ENCODE measurements at regions not wholly inside any gene's neighbourhood (a gene's known extent, or its start where the extent isn't known, plus 50 kb on each side); places are given as distances from the start of the nearest gene placed in this dataset.

- no peak for DNase-seq
- Histone ChIP-seq H3K4me1 (ENCODE audit: control insufficient read depth, insufficient read depth, low read length, poor library complexity, severe bottlenecking) (no peaks in the 10 kb centered on the region), H3K4me3 (ENCODE audit: insufficient read depth, low read depth, low read length, poor library complexity, severe bottlenecking) (no peak overlapping the region), H3K27me3 (replicated peaks; ENCODE audit: control insufficient read depth, insufficient read depth, low read length, poor library complexity, severe bottlenecking) (no peaks in the 10 kb centered on the region), H3K9me3 (ENCODE audit: control insufficient read depth, low read length) (no peaks in the 10 kb centered on the region), H3K27ac (ENCODE audit: insufficient read depth, low read length, poor library complexity, severe bottlenecking) (no peak overlapping the region), H3K36me3 (ENCODE audit: control insufficient read depth, insufficient read depth, low read length) (no peaks in the 10 kb centered on the region)
These were observed 261.0 kb downstream of the BRD1 start for GRCh38 chr22:49566693-49567092.

- Histone ChIP-seq H3K27me3 (replicated peaks; ENCODE audit: control insufficient read depth, insufficient read depth, low read length, poor library complexity, severe bottlenecking) (no peaks in the 10 kb centered on the region), H3K36me3 (ENCODE audit: control insufficient read depth, insufficient read depth, low read length) (no peaks in the 10 kb centered on the region), H3K4me3 (ENCODE audit: insufficient read depth, low read depth, low read length, poor library complexity, severe bottlenecking) (no peak overlapping the region), H3K9me3 (ENCODE audit: control insufficient read depth, low read length) (no peaks in the 10 kb centered on the region), H3K27ac (ENCODE audit: insufficient read depth, low read length, poor library complexity, severe bottlenecking) (no peak overlapping the region), H3K4me1 (ENCODE audit: control insufficient read depth, insufficient read depth, low read length, poor library complexity, severe bottlenecking) (no peaks in the 10 kb centered on the region)
- no peak for DNase-seq
These were observed 261.5 kb downstream of the BRD1 start for GRCh38 chr22:49566141-49566541.

- H3K27ac ChIP-seq (ENCODE audit: insufficient read depth, low read length, poor library complexity, severe bottlenecking), result no peak overlapping the region
- no peaks in the 10 kb centered on the region for H3K36me3 ChIP-seq (ENCODE audit: control insufficient read depth, insufficient read depth, low read length)
- no peaks in the 10 kb centered on the region for H3K27me3 ChIP-seq (replicated peaks; ENCODE audit: control insufficient read depth, insufficient read depth, low read length, poor library complexity, severe bottlenecking)
- H3K9me3 ChIP-seq (ENCODE audit: control insufficient read depth, low read length), result no peaks in the 10 kb centered on the region
- H3K4me3 ChIP-seq (ENCODE audit: insufficient read depth, low read depth, low read length, poor library complexity, severe bottlenecking), result no peak overlapping the region
- DNase-seq, result no peak
- H3K4me1 ChIP-seq (ENCODE audit: control insufficient read depth, insufficient read depth, low read length, poor library complexity, severe bottlenecking), result no peaks in the 10 kb centered on the region
These were observed 262.2 kb downstream of the BRD1 start for GRCh38 chr22:49565516-49565855.

GRCh38 chr22:49564666-49565515, 262.8 kb downstream of the BRD1 start:
- Histone ChIP-seq H3K4me3 (ENCODE audit: insufficient read depth, low read depth, low read length, poor library complexity, severe bottlenecking) (no peak overlapping the region), H3K4me1 (ENCODE audit: control insufficient read depth, insufficient read depth, low read length, poor library complexity, severe bottlenecking) (no peaks in the 10 kb centered on the region), H3K27me3 (replicated peaks; ENCODE audit: control insufficient read depth, insufficient read depth, low read length, poor library complexity, severe bottlenecking) (no peaks in the 10 kb centered on the region), H3K27ac (ENCODE audit: insufficient read depth, low read length, poor library complexity, severe bottlenecking) (no peak overlapping the region), H3K9me3 (ENCODE audit: control insufficient read depth, low read length) (no peaks in the 10 kb centered on the region), H3K36me3 (ENCODE audit: control insufficient read depth, insufficient read depth, low read length) (no peaks in the 10 kb centered on the region)
- DNase-seq, result no peak

- H3K4me3 ChIP-seq (ENCODE audit: insufficient read depth, low read depth, low read length, poor library complexity, severe bottlenecking), result no peak overlapping the region
- H3K36me3 ChIP-seq (ENCODE audit: control insufficient read depth, insufficient read depth, low read length), result no peaks in the 10 kb centered on the region
- no peak overlapping the region for H3K27ac ChIP-seq (ENCODE audit: insufficient read depth, low read length, poor library complexity, severe bottlenecking)
- no peaks in the 10 kb centered on the region for H3K9me3 ChIP-seq (ENCODE audit: control insufficient read depth, low read length)
- H3K4me1 ChIP-seq (ENCODE audit: control insufficient read depth, insufficient read depth, low read length, poor library complexity, severe bottlenecking), result no peaks in the 10 kb centered on the region
- DNase-seq, result no peak
- H3K27me3 ChIP-seq (replicated peaks; ENCODE audit: control insufficient read depth, insufficient read depth, low read length, poor library complexity, severe bottlenecking), result no peaks in the 10 kb centered on the region
These were observed 263.6 kb downstream of the BRD1 start for GRCh38 chr22:49564054-49564453.

GRCh38 chr22:49562685-49563249, 264.9 kb downstream of the BRD1 start:
- no peaks in the 10 kb centered on the region for H3K27me3 ChIP-seq (replicated peaks; ENCODE audit: control insufficient read depth, insufficient read depth, low read length, poor library complexity, severe bottlenecking)
- H3K4me3 ChIP-seq (ENCODE audit: insufficient read depth, low read depth, low read length, poor library complexity, severe bottlenecking), result no peak overlapping the region
- no peaks in the 10 kb centered on the region for H3K36me3 ChIP-seq (ENCODE audit: control insufficient read depth, insufficient read depth, low read length)
- no peaks in the 10 kb centered on the region for H3K4me1 ChIP-seq (ENCODE audit: control insufficient read depth, insufficient read depth, low read length, poor library complexity, severe bottlenecking)
- no peak overlapping the region for H3K27ac ChIP-seq (ENCODE audit: insufficient read depth, low read length, poor library complexity, severe bottlenecking)
- H3K9me3 ChIP-seq (ENCODE audit: control insufficient read depth, low read length), result no peaks in the 10 kb centered on the region
- no peak for DNase-seq

- Histone ChIP-seq H3K4me1 (ENCODE audit: control insufficient read depth, insufficient read depth, low read length, poor library complexity, severe bottlenecking) (no peaks in the 10 kb centered on the region), H3K36me3 (ENCODE audit: control insufficient read depth, insufficient read depth, low read length) (no peaks in the 10 kb centered on the region), H3K4me3 (ENCODE audit: insufficient read depth, low read depth, low read length, poor library complexity, severe bottlenecking) (no peak overlapping the region), H3K27ac (ENCODE audit: insufficient read depth, low read length, poor library complexity, severe bottlenecking) (no peak overlapping the region), H3K27me3 (replicated peaks; ENCODE audit: control insufficient read depth, insufficient read depth, low read length, poor library complexity, severe bottlenecking) (no peaks in the 10 kb centered on the region), H3K9me3 (ENCODE audit: control insufficient read depth, low read length) (no peaks in the 10 kb centered on the region)
- DNase-seq, result no peak
These were observed 265.7 kb downstream of the BRD1 start for GRCh38 chr22:49561976-49562375.

GRCh38 chr22:49561338-49561737, 266.3 kb downstream of the BRD1 start:
- Histone ChIP-seq H3K9me3 (ENCODE audit: control insufficient read depth, low read length) (no peaks in the 10 kb centered on the region), H3K4me3 (ENCODE audit: insufficient read depth, low read depth, low read length, poor library complexity, severe bottlenecking) (no peak overlapping the region), H3K27ac (ENCODE audit: insufficient read depth, low read length, poor library complexity, severe bottlenecking) (no peak overlapping the region), H3K27me3 (replicated peaks; ENCODE audit: control insufficient read depth, insufficient read depth, low read length, poor library complexity, severe bottlenecking) (no peaks in the 10 kb centered on the region), H3K36me3 (ENCODE audit: control insufficient read depth, insufficient read depth, low read length) (no peaks in the 10 kb centered on the region), H3K4me1 (ENCODE audit: control insufficient read depth, insufficient read depth, low read length, poor library complexity, severe bottlenecking) (no peaks in the 10 kb centered on the region)
- DNase-seq, result no peak

GRCh38 chr22:49555526-49555925, 272.1 kb downstream of the BRD1 start:
- no peaks in the 10 kb centered on the region for H3K4me1 ChIP-seq (ENCODE audit: control insufficient read depth, insufficient read depth, low read length, poor library complexity, severe bottlenecking)
- DNase-seq, result no peak
- no peaks in the 10 kb centered on the region for H3K36me3 ChIP-seq (ENCODE audit: control insufficient read depth, insufficient read depth, low read length)
- H3K27ac ChIP-seq (ENCODE audit: insufficient read depth, low read length, poor library complexity, severe bottlenecking), result no peak overlapping the region
- no peak overlapping the region for H3K4me3 ChIP-seq (ENCODE audit: insufficient read depth, low read depth, low read length, poor library complexity, severe bottlenecking)
- no peaks in the 10 kb centered on the region for H3K9me3 ChIP-seq (ENCODE audit: control insufficient read depth, low read length)
- no peaks in the 10 kb centered on the region for H3K27me3 ChIP-seq (replicated peaks; ENCODE audit: control insufficient read depth, insufficient read depth, low read length, poor library complexity, severe bottlenecking)

GRCh38 chr22:49554741-49555140, 272.9 kb downstream of the BRD1 start:
- H3K27ac ChIP-seq (ENCODE audit: insufficient read depth, low read length, poor library complexity, severe bottlenecking), result no peak overlapping the region
- no peaks in the 10 kb centered on the region for H3K4me1 ChIP-seq (ENCODE audit: control insufficient read depth, insufficient read depth, low read length, poor library complexity, severe bottlenecking)
- H3K4me3 ChIP-seq (ENCODE audit: insufficient read depth, low read depth, low read length, poor library complexity, severe bottlenecking), result no peak overlapping the region
- H3K27me3 ChIP-seq (replicated peaks; ENCODE audit: control insufficient read depth, insufficient read depth, low read length, poor library complexity, severe bottlenecking), result no peaks in the 10 kb centered on the region
- no peaks in the 10 kb centered on the region for H3K36me3 ChIP-seq (ENCODE audit: control insufficient read depth, insufficient read depth, low read length)
- no peaks in the 10 kb centered on the region for H3K9me3 ChIP-seq (ENCODE audit: control insufficient read depth, low read length)
- no peak for DNase-seq
